ENCODE measurements at regions not wholly inside any gene's neighbourhood (a gene's known extent, or its start where the extent isn't known, plus 50 kb on each side); places are given as distances from the start of the nearest gene placed in this dataset.

GRCh38 chr7:124480821-124481290 is 284.7 kb downstream of the GPR37 start:
- H3K79me1 ChIP-seq (ENCODE audit: low read depth, low read length), result no peaks in the 10 kb centered on the region
- TF ChIP-seq TAF7 (optimal IDR thresholded peaks at IDR 0.05; ENCODE audit: borderline replicate concordance, low read depth, low read length), result no peak
- TF ChIP-seq GABPA (IDR thresholded peaks at IDR 0.05; ENCODE audit: borderline replicate concordance, insufficient read depth, low read length), result no peak
- TF ChIP-seq RXRA (IDR thresholded peaks at IDR 0.05; ENCODE audit: insufficient read depth, low read depth, low read length), result no peak
- TF ChIP-seq EZH2 (IDR thresholded peaks at IDR 0.05; ENCODE audit: low read depth, low read length, severe bottlenecking), result no peak
- no peak for TF ChIP-seq KDM4A (IDR thresholded peaks at IDR 0.05; ENCODE audit: low read depth, low read length, severe bottlenecking)
- no peak for TF ChIP-seq SUZ12 (IDR thresholded peaks at IDR 0.05; ENCODE audit: low read length)
- no peak overlapping the region for H3K14ac ChIP-seq (ENCODE audit: insufficient read length)
- no peaks in the 10 kb centered on the region for H3K36me3 ChIP-seq (ENCODE audit: control insufficient read depth in 2 of 4, insufficient read depth in 4 of 4, low read length in 3 of 4)
- ChIA-PET CTCF (ENCODE audit: partially characterized antibody) (interaction anchor here (0.9 to 1.0 kb wide), 2 partner anchors 9 to 20 kb away, joined by 3 to 4 read pairs; no protein-coding TSS in a partner anchor), POLR2A (ENCODE audit: partially characterized antibody) (no interaction called here)
- no peak overlapping the region for H3K9ac ChIP-seq (replicated peaks in 1 of 4; ENCODE audit: extremely low read depth in 1 of 4, low read depth in 3 of 4, low read length in 3 of 4)
- no peak overlapping the region for H3K56ac ChIP-seq (replicated peaks; ENCODE audit: insufficient read length, low read depth, low read length)
- 94% methylated on average over 23 of the region's 23 CpGs; no CpG with 5 or more reads in 1 of the 2 experiments for WGBS, 2 experiments (ENCODE audit: extremely low coverage in 1 of 2, insufficient coverage in 1 of 2, insufficient read length in 1 of 2, insufficient replicate concordance in 2 of 2, low coverage in 1 of 2, low lambda C conversion rate in 2 of 2, missing lambda C conversion rate in 1 of 2)
- H3K27me3 ChIP-seq (replicated peaks in 1 of 4; ENCODE audit: control insufficient read depth in 3 of 4, extremely low read depth in 1 of 4, insufficient read depth in 3 of 4, low read length in 3 of 4), result no peaks in the 10 kb centered on the region
- H2BK120ac ChIP-seq (replicated peaks; ENCODE audit: low read depth, low read length), result no peak overlapping the region
- no peaks in the 10 kb centered on the region for H4K20me1 ChIP-seq (replicated peaks in 1 of 2; ENCODE audit: control insufficient read depth in 1 of 2, insufficient read depth in 2 of 2, low read length in 2 of 2)
- H4K8ac ChIP-seq (ENCODE audit: extremely low read depth, insufficient read depth, low read length), result no peak overlapping the region
- no peaks in the 10 kb centered on the region for H3K79me2 ChIP-seq (ENCODE audit: control insufficient read depth in 1 of 2, insufficient read depth in 2 of 2, low read length in 2 of 2)
- H2BK5ac ChIP-seq (ENCODE audit: low read depth, low read length), result no peak overlapping the region
- no peaks in the 10 kb centered on the region for H3K23me2 ChIP-seq (ENCODE audit: low read depth, low read length)
- no peak overlapping the region for H2BK12ac ChIP-seq (ENCODE audit: low read depth, low read length)
- H2BK20ac ChIP-seq (ENCODE audit: low read length), result no peak overlapping the region
- no peak overlapping the region for H3K23ac ChIP-seq (ENCODE audit: insufficient read length)
- DNase-seq (ENCODE audit: low read depth in 1 of 2, low spot score in 2 of 2), result no peak
- H2AK5ac ChIP-seq (ENCODE audit: low read depth, low read length), result no peak overlapping the region
- no peak overlapping the region for H3K4me2 ChIP-seq (ENCODE audit: insufficient read depth in 1 of 2, low read depth in 2 of 2, low read length in 2 of 2)
- no peak overlapping the region for H3K27ac ChIP-seq (ENCODE audit: low read depth, low read length)
- H4K5ac ChIP-seq (ENCODE audit: insufficient read length, low read depth, low read length), result no peak overlapping the region
- no peaks in the 10 kb centered on the region for H3K4me1 ChIP-seq (replicated peaks in 1 of 4; ENCODE audit: control insufficient read depth in 3 of 4, insufficient read depth in 4 of 4, low read length in 3 of 4)
- no peak overlapping the region; the same call in 1 of the 2 replicates for H2BK15ac ChIP-seq (ENCODE audit: low read length)
- H3K9me3 ChIP-seq (ENCODE audit: insufficient read depth in 2 of 2, low read depth in 1 of 2, low read length in 1 of 2), result no peaks in the 10 kb centered on the region
- no peak overlapping the region for H3K4ac ChIP-seq (replicated peaks; ENCODE audit: insufficient read length, low read depth, low read length)
- H4K91ac ChIP-seq (replicated peaks; ENCODE audit: insufficient read length, low read length), result no peak overlapping the region
- no peak overlapping the region for H2AFZ ChIP-seq (ENCODE audit: low read length)
- H3K18ac ChIP-seq (ENCODE audit: extremely low read depth, low read length), result no peak overlapping the region
- FAIRE-seq, result no peak
- no peak overlapping the region for H3K4me3 ChIP-seq (ENCODE audit: extremely low read depth in 1 of 4, insufficient read depth in 2 of 4, low read depth in 3 of 4, low read length in 4 of 4)
